Stimulated activated naive CD8-positive, alpha-beta T cell treated with anti-CD3 and anti-CD28 coated beads, Interleukin-15, Interleukin-2, amounts not matched to agents 100 ng/mL and 50 ng/mL, for 24 hours (primary cell): ENCODE measurements at regions not wholly inside any gene's neighbourhood (a gene's known extent, or its start where the extent isn't known, plus 50 kb on each side); places are given as distances from the start of the nearest gene placed in this dataset.
A peak's percentile ranks its signal among the peaks of the same experiment; 100 is the strongest.
"Not testable (repeated sequence)": the region's sequence is repeated elsewhere in the genome, so short reads cannot be mapped to it uniquely, and the experiment has no call there.

ENCODE experiments used
- H3K27ac Mint-ChIP-seq: one replicate; pipeline ENCODE4 v1.8.0; 2021; ENCODE audit warnings: mild to moderate bottlenecking, mixed read lengths
- H3K27me3 Mint-ChIP-seq: one replicate; pipeline ENCODE4 v1.8.0; 2021; ENCODE audit warnings: mixed read lengths
- H3K36me3 Mint-ChIP-seq: one replicate; pipeline ENCODE4 v1.8.0; 2021; ENCODE audit warnings: low read depth, mixed read lengths
- H3K4me1 Mint-ChIP-seq: one replicate; pipeline ENCODE4 v1.8.0; 2021; ENCODE audit warnings: low read depth, mixed read lengths
- H3K4me3 Mint-ChIP-seq: one replicate; pipeline ENCODE4 v1.8.0; 2021; ENCODE audit warnings: mild to moderate bottlenecking, mixed read lengths
- H3K9me3 Mint-ChIP-seq: one replicate; pipeline ENCODE4 v1.8.0; 2021; ENCODE audit warnings: mixed read lengths

DNA sequence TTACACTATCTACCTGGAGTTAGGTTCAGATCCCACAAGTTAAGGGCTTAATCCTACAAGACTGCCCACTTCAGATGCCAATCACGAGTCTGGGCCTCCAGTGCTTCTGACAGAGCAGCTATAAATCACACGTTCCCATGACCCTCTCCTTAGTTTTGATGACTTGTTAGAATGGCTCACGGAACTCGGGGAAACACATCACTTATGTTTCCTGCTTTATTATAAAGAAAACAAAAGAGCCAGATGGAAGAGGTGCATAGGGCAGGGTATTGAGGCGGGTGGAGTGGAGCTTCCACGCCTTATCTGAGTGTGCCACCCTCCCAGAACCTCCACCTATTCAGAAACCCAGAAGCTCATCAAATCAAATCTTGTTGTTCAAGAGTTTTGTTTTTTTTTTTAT, 170.8 kb downstream of the MOBP start:
- H3K4me1 Mint-ChIP-seq, result peaks cover 20% of the 10 kb centered on the region
- peaks cover 20% of the 10 kb centered on the region for H3K27me3 Mint-ChIP-seq
- H3K27ac Mint-ChIP-seq, result no peak overlapping the region
- H3K4me3 Mint-ChIP-seq, result no peak overlapping the region
- no peaks in the 10 kb centered on the region for H3K36me3 Mint-ChIP-seq
- no peaks in the 10 kb centered on the region for H3K9me3 Mint-ChIP-seq

DNA sequence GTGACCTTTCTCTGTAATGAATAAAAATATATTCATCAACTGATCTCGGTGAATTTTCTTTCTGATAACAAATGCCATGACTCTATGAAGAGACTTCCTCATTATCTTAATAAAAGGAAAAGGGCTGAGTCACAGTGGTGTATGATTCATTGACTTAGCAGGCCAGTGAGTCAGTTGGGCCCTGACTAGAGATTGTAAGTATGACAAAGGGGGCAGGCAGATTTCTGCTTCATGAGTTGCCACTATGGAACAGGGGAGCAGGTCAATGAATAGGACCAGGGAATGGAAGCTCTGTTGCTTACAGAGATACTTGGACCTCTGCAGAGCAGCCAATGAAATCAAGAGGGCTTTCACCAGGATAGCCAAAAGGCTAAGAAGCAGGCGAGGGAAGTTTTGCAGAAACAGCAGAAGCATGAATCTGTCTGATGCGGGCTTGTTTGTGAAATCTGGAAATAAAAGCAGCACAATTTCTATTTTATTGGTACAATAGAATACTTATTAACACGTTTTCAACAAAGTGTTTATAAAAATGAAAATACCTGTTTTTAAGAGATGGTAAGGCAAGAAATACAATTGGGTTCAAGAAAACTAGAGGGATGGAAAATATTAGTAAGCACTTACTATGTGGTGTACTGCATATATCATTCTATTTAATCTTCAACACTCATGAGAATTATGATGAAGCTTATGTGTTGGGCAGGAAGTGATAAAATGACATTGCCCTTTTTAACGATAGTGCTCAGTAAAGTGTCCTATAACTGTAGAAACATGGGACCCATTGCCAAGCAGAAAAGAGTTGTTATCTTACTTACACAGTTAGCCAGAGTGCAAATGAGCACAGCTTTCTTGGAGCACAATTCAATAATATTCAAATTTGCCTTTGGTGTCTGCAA, 169.8 kb upstream of the MYRIP start:
- Mint-ChIP-seq H3K4me3 (no peak overlapping the region), H3K36me3 (no peaks in the 10 kb centered on the region), H3K9me3 (no peaks in the 10 kb centered on the region), H3K27ac (peak overlapping the region; percentile 43), H3K27me3 (peaks cover 20% of the 10 kb centered on the region), H3K4me1 (peaks cover 20% of the 10 kb centered on the region)

DNA sequence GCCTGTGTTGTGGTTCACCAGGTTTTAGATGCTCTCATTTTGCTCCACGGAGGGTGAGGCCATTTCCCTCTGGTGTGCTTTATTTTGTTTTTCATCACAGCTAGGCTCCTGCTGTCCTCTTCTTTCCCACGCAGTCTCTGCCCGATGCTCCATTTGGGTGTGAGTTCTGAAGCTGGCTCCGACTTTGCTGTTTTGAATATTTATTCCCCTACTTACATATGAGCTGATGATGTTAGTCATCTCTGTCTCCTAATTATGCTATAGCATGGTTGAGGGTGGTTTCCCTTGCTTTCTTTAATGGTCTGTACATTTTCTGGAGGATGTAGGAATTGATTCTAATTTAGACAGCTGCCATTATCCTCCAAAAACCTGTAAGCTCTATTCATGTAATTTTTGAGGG, 168.1 kb upstream of the MYRIP start:
- Mint-ChIP-seq H3K27ac (no peak overlapping the region), H3K4me1 (peaks cover 20% of the 10 kb centered on the region), H3K9me3 (no peaks in the 10 kb centered on the region), H3K36me3 (no peaks in the 10 kb centered on the region), H3K27me3 (peaks cover 20% of the 10 kb centered on the region), H3K4me3 (peak overlapping the region; percentile 27)

DNA sequence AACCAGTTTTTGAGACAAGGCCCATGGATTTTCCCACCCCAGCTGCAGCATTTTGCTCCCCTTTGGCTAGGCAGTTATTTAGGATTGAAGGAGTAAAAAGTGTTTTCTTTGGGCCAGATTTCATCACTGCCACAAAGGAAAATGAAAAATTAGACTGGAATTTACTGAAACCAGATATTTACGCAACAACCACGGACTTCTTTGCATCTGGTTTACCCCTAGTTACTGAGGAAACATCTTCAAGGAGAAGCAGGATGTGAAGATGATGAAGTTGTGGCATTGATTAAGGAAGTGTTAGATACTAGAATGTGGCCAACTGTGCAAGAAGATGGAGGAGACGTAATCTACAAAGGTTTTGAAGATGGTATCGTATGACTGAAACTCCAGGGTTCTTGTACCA, 165.2 kb upstream of the MYRIP start:
- Mint-ChIP-seq H3K9me3 (no peaks in the 10 kb centered on the region), H3K36me3 (no peaks in the 10 kb centered on the region), H3K4me1 (peaks cover 18% of the 10 kb centered on the region), H3K27me3 (peaks cover 20% of the 10 kb centered on the region), H3K4me3 (no peak overlapping the region), H3K27ac (no peak overlapping the region)

DNA sequence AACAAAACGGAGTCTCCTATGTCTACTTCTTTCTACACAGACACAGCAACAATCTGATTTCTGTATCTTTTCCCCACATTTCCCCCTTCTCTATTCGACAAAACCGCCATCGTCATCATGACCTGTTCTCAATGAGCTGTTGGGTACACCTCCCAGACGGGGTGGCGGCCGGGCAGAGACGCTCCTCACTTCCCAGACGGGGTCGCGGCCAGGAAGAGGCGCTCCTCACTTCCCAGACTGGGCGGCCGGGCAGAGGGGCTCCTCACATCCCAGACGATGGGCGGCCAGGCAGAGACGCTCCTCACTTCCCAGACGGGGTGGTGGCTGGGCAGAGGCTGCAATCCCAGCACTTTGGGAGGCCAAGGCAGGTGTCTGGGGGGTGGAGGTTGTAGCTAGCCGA, 158.2 kb upstream of the MYRIP start:
- not testable (repeated sequence) for H3K27ac Mint-ChIP-seq, H3K9me3 Mint-ChIP-seq, H3K4me1 Mint-ChIP-seq, H3K27me3 Mint-ChIP-seq, H3K4me3 Mint-ChIP-seq, H3K36me3 Mint-ChIP-seq

DNA sequence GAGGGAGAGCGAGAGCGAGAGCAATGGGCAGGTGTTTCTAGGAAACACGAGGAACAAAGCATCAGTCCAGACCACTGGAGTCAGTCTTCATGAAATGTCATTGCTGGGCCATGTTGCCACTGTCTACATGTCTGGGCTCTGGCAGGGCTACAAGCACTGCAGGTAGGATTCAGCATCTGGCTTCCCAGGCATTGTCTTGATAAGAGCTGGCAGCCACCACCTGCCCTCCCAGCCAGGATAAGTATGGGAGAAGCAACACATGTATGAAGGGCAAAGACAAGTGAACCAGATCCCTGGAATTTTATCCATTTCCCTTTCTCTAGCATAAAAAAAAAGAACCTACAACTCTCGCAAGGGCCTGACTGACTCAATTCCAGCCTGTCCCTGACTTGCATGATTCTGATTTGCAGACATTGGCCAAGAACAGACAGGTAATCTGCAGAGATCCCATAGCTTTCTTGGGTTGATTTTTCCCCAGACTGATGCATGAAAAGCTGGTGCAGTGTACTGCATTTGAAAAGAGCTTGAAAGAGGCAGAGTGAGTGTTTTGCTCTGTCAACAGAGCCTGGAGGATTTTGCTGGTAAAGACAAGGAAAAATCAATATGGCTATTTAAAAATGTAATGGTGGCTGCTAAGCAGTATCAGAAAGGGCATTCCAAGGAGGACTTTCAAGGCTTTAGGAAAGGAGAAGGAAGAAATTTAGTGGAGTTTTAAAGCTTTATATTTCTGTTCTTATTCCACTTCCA, 157.2 kb upstream of the MYRIP start:
- H3K4me3 Mint-ChIP-seq, result no peak overlapping the region
- peaks cover 3% of the 10 kb centered on the region for H3K27me3 Mint-ChIP-seq
- H3K9me3 Mint-ChIP-seq, result no peaks in the 10 kb centered on the region
- no peaks in the 10 kb centered on the region for H3K4me1 Mint-ChIP-seq
- no peak overlapping the region for H3K27ac Mint-ChIP-seq
- H3K36me3 Mint-ChIP-seq, result no peaks in the 10 kb centered on the region

DNA sequence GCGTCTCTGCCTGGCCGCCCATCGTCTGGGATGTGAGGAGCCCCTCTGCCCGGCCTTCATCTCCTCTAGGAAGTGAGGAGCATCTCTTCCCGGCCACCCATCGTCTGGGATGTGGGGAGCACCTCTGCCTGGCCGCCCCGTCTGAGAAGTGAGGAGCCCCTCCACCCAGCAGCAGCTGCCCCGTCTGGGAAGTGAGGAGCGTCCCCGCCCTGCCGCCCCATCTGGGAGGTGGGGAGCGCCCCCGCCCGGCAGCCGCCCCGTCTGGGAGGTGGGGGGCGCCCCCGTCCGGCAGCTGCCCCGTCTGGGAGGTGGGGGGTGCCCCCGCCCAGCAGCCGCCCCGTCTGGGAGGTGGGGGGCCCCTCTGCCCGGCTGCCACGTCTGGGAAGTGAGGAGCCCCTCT, 153.7 kb upstream of the MYRIP start:
- H3K27me3 Mint-ChIP-seq, result peaks cover 16% of the 10 kb centered on the region
- not testable (repeated sequence) for H3K4me3 Mint-ChIP-seq, H3K27ac Mint-ChIP-seq, H3K4me1 Mint-ChIP-seq, H3K9me3 Mint-ChIP-seq, H3K36me3 Mint-ChIP-seq

DNA sequence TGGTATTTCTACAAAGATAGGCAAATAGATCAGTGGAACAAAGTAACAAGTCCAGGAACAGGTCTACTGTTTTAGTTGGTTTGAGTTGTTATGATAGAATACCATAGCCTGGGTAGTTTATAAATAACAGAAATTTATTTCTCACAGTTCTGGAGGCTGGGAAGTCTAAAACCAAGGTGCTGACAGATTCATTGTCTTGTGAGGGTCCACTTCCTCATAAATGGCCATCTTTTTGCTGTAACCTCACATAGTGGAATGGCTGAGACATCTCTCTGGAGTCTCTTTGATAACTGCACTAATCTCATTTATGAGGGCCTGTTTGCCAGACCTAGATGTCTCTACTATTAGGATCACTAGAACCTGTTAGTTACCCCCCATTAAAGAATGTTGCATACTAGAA, 152.3 kb upstream of the MYRIP start:
- no peak overlapping the region for H3K27ac Mint-ChIP-seq
- no peaks in the 10 kb centered on the region for H3K36me3 Mint-ChIP-seq
- peaks cover 16% of the 10 kb centered on the region for H3K27me3 Mint-ChIP-seq
- no peak overlapping the region for H3K4me3 Mint-ChIP-seq
- H3K9me3 Mint-ChIP-seq, result no peaks in the 10 kb centered on the region
- H3K4me1 Mint-ChIP-seq, result no peaks in the 10 kb centered on the region

DNA sequence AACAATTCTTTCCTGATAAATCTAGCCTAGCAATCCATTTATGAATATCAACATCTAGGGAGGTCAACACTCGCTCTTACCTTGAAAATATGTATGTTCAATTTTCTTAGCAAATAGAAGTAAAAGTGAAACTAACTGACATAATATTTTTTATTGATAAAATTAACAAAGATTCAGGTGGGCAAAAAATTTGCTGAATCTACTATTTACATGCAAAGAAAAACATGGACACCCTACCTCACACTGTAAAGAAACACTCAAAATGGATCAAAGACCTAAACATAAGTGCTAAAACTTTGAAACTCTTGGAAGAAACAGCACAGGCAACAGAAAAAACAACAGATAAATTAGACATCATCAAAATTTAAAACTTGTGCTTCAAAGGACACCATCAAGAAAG, 151.6 kb upstream of the MYRIP start:
- no peaks in the 10 kb centered on the region for H3K9me3 Mint-ChIP-seq
- H3K27me3 Mint-ChIP-seq, result peaks cover 16% of the 10 kb centered on the region
- H3K27ac Mint-ChIP-seq, result no peak overlapping the region
- no peaks in the 10 kb centered on the region for H3K4me1 Mint-ChIP-seq
- H3K4me3 Mint-ChIP-seq, result no peak overlapping the region
- H3K36me3 Mint-ChIP-seq, result no peaks in the 10 kb centered on the region

DNA sequence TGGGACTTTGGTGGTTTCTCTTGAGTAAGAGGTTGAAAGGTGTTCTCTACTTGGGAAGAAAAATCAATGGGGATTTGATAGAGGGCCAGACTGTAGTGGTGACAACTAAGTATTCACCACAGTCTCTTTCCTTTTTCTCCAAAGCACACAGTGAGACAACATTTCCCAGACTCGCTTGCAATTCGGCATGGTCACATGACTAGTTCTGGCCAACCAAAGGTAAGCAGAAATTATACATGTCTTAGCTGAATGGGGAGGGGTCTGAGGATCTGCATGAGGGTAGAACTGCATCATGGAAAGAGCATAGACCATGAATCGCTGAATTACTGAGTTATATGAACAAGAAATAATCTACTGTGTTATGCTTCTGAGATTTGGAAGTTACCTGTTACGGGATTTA, 144.5 kb upstream of the MYRIP start:
- Mint-ChIP-seq H3K36me3 (no peaks in the 10 kb centered on the region), H3K9me3 (no peaks in the 10 kb centered on the region), H3K27me3 (peaks cover 10% of the 10 kb centered on the region), H3K4me3 (no peak overlapping the region), H3K27ac (no peak overlapping the region), H3K4me1 (no peaks in the 10 kb centered on the region)

DNA sequence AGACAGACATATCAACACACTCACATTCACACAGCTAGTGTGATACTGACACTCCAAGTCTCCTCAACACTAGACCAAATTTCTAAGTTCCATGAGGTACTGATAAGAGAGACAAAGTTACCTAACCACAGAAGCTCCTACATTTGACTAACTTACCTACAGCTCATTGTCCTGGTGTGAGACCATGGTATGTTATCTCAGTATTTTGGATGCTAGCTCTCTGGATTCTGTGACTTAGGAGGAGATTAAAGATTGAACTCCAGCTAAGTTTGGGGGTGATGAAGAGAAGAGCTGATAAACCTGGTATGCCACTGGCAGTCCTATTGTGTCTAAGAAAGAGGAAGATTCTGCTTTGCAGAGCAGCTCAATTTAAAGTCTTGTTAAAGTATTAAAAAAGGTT, 144.0 kb upstream of the MYRIP start:
- Mint-ChIP-seq H3K4me3 (no peak overlapping the region), H3K9me3 (no peaks in the 10 kb centered on the region), H3K27ac (no peak overlapping the region), H3K27me3 (peaks cover 5% of the 10 kb centered on the region), H3K36me3 (no peaks in the 10 kb centered on the region), H3K4me1 (no peaks in the 10 kb centered on the region)

DNA sequence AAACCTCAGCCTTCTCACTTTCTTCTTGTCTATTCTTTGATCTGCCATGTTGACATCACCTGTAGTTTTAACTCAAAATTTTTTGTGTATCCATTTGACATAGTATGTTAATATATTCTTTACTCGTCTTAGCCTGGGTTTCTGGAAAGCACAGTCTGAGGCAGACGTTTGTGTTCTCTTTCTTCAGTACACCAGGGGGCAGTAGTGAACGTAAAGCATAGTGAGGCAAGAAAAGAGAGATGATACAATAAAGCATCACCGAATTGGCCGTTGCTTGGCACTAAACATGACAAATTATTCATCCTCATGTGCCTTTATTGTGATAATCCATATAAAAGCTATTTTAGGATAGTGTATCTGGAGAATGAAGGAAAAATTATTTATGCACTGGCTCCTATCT, 141.0 kb upstream of the MYRIP start:
- Mint-ChIP-seq H3K27me3 (peaks cover 10% of the 10 kb centered on the region), H3K36me3 (no peaks in the 10 kb centered on the region), H3K9me3 (no peaks in the 10 kb centered on the region), H3K27ac (no peak overlapping the region), H3K4me3 (no peak overlapping the region), H3K4me1 (no peaks in the 10 kb centered on the region)

DNA sequence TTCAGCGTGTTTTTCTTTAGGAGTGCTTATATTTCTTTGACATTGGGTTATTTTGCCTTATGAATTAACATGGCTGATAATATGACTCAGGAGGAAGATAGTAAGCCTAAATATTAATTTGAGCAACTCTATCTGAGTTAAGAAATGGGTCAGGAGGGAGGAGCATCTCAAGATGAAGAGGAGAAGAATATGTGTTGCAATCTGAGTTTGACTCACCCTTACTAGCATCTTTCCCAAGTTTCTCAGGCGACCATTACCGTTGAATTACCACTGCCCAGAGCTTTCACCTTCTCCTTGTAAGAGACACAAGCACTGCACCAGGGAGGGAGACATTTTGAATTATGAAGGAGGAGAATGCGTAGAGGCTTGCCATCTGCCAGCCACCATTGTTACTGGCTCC, 138.3 kb upstream of the MYRIP start:
- H3K27ac Mint-ChIP-seq, result no peak overlapping the region
- H3K27me3 Mint-ChIP-seq, result peaks cover 10% of the 10 kb centered on the region
- H3K36me3 Mint-ChIP-seq, result no peaks in the 10 kb centered on the region
- no peaks in the 10 kb centered on the region for H3K4me1 Mint-ChIP-seq
- H3K4me3 Mint-ChIP-seq, result no peak overlapping the region
- no peaks in the 10 kb centered on the region for H3K9me3 Mint-ChIP-seq

DNA sequence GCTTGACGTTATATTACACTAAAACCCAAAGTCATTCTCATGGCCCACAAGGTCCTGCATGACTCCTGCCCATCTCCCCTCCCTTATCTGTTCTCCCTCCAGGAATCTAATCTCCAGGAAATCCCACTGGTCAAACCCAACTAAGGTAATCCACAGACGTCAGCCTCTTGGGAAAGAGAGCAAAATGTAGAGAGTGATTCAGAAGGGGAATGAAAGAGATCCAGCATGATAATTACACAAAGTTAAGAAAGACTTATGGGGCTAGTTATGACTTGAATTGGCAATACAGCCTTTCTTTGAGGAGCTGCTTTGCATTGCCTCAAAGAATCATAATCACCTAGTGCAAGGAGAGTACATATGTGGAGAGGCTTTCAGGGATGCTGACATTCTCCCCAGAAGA, 137.8 kb upstream of the MYRIP start:
- Mint-ChIP-seq H3K4me3 (no peak overlapping the region), H3K27me3 (peaks cover 10% of the 10 kb centered on the region), H3K9me3 (no peaks in the 10 kb centered on the region), H3K36me3 (no peaks in the 10 kb centered on the region), H3K4me1 (no peaks in the 10 kb centered on the region), H3K27ac (no peak overlapping the region)

DNA sequence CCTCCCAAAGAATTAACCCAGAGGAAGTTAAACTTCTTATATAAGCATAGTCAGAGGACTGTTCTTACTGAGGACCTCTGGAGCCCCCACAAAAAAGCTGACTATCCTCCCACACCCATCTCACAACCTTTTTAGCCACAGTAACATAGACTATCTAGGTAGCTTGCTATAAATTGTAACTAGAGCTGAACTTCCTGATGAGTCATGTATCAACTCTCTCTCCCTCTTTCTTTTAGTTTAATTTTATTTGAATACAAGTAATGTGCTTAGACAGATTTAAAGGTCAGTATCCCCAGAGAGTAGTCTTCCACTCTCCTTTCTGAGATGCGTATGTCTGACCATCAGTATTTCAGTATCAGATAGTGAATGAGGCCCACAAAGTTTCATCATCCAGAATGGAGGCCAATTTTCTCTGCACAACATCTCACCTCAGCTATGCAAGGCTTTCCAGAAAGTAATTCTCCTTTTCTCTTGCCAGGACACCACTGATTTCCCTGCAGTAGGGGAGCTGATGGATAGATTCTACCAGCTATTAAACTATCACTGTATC, 104.0 kb upstream of the MYRIP start:
- no peak overlapping the region for H3K27ac Mint-ChIP-seq
- H3K4me3 Mint-ChIP-seq, result no peak overlapping the region
- H3K4me1 Mint-ChIP-seq, result no peaks in the 10 kb centered on the region

More for the DNA sequence above, 104.0 kb upstream of the MYRIP start:
- Mint-ChIP-seq H3K36me3 (no peaks in the 10 kb centered on the region), H3K9me3 (no peaks in the 10 kb centered on the region), H3K27me3 (peaks cover 4% of the 10 kb centered on the region)
